NCI-H748 treated with DMSO at 0.1 percent for 48 hours (cell line): ENCODE measurements at regions not wholly inside any gene's neighbourhood (a gene's known extent, or its start where the extent isn't known, plus 50 kb on each side); places are given as distances from the start of the nearest gene placed in this dataset.

Experiments
- DNase-seq: peaks from one replicate; lab custom pipeline; 2025; lab: John Stamatoyannopoulos, UW

- DNase-seq = no peak
Observed at GRCh38 chr11:70486731-70487130, 88.4 kb downstream of the CTTN start.

- DNase-seq = no peak
Observed at GRCh38 chr11:70487160-70487559, 88.8 kb downstream of the CTTN start.

- no peak for DNase-seq
Observed at GRCh38 chr11:70487756-70488155, 89.4 kb downstream of the CTTN start.

DNA sequence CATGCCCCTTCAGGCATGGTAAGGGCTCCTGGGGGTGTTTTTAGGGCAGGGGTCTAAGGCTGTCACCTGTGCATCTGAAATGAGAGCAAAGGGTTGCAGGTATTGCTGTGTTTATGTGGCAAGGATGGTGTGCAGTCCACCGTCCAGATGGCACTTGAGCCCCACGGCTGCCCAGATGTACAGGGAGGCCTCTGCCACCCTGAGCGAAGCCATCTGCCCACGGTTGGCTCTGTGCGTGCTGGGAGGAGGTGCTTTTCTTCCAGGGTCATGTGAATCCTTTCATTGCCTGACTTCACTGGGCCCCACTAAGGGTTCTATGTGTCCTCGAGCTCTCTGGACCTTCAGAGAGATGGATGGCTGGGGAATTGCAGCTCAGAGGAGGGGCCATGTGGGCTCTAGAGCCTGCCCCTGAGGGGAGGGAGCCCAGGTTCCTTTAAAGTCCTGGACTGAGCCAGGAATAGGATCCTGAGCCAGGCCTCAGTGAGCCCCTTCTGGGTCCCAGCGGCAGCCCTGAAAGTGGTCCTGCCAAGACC is 89.9 kb downstream of the CTTN start:
- no peak for DNase-seq

DNA sequence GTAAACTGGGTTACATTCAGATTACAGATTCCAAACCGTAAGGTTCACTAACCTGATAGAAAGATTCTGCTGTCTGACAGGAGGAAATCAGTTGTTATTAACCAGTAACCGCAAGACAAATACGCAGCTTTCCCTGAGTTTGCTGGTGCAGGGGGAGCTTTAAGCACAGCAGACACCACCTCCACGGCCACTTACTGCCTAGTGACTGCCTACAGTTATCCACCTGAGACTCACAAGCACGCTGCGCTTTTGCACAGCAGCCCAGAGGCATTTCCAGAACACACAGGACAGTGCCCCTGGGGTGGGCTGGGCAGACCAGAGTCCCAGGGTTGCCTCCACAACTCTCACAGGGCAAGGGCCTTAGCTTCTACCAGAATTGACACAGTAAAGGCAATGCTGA is 90.9 kb downstream of the CTTN start:
- DNase-seq = no peak

GRCh38 chr11:70490208-70490607 is 91.9 kb downstream of the CTTN start:
- no peak for DNase-seq

DNA sequence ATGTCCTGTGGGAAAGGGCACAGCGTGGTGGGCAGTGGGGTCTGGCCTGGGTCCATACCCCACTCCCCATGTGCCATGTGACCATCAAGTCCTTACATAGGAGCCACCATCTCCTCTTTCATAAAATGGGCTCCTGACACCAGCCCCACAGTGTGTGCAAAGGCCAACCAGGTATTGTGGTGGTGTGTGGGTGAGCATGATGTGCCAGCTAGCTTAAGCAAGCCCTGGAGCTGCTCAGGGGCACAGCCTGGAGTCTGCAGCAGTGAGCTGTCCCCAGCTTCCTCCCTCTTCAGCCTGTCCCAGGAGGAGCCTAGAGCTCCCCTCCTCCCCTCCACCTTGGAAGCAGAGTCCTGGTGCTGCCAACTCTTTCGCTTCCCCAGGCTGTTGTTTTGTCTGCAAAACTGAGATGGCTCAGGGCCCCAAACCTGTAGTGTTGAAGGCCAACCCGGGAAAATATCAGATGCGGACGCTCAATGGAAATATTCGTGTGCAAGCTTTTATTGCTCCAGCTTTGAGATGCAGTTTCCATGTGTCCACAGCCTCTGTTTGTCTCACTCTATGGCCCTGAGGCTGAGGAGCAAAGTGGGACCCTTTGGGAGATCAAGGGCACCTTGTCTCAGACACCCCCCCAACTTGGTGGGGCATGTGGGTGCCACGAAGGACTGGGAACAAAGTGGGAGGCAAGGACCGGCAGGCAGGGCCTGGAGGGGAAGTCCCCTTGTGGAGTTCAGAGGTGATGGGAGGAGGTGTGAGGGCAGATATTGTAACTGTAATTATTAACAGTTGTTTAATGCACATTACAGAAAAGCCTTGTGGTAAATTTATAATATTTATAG is 92.6 kb downstream of the CTTN start:
- no peak for DNase-seq

DNA sequence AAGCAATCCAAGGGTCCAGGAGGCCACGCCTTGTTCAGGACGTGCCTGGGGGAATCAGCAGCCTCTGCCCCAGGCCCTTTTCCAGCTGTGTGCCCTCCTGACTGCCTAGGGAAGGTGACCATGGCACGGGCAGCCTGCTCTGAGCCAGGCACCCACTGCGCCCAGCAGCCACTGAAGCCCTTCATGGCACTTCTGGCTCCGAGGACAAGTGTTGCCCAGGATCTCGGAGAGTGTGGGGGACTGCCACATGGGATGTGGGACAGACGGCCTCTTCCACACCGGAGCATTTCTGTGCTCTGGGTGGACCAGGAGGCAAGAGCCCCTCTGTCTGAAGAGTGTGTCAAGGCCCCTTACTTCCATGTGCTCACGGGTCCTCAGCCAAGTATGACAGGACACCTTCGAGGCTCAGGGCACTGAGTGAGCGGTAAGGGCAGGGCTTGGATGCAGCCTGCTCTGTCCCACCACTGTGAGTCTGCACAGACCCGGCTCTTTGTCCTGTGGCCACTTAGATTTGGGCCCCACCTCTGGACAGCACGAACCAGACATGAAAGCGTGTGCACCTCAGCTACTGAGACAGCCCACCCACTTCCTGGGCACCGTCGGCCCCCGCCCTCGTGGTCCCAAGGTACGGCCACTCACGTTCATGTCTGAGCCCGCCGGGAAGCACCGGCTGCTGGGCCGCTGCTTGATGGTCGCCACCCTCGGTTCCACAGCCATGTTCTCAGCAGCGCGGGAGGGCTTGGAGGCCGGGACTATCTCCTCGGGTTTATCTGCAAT is 93.6 kb downstream of the CTTN start:
- no peak for DNase-seq

DNA sequence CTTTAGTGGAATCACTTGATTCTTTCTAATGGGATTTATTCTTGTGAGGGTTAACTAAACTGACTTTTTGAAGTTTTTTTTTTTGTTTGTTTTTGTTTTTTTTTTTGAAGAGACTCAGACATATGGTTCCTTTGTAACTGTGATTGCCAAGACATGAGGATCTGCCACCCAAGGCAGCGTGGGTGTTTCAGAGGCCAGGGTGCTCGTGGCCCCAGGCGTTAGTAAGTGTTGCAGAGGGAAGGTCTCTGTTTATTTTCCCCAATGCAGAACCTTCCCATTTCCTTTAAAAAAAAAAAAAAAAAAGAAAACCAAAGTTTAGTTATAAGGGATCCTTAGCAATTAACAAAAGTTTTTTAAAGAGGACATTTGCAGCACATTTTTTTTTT is 94.8 kb downstream of the CTTN start:
- no peak for DNase-seq

DNA sequence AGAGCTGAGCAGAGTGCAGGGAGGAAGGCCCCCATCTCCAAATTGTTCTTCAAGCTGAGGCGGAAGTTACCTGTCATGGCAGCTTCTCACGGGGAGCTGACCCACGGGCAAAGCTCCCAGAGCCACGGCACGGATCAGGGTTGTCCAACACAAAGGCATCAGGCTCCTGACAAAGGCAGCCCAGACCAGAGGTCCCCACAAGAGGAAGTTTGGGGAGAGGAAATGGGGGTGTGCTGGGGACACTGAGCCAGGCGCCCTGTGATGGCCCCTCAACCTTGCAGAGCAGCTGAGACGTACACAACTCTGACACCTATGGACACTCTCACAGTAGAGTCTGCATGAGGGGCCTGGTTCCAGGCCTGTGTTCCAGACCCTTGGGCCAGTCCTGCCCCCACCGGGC is 95.6 kb downstream of the CTTN start:
- DNase-seq = no peak

DNA sequence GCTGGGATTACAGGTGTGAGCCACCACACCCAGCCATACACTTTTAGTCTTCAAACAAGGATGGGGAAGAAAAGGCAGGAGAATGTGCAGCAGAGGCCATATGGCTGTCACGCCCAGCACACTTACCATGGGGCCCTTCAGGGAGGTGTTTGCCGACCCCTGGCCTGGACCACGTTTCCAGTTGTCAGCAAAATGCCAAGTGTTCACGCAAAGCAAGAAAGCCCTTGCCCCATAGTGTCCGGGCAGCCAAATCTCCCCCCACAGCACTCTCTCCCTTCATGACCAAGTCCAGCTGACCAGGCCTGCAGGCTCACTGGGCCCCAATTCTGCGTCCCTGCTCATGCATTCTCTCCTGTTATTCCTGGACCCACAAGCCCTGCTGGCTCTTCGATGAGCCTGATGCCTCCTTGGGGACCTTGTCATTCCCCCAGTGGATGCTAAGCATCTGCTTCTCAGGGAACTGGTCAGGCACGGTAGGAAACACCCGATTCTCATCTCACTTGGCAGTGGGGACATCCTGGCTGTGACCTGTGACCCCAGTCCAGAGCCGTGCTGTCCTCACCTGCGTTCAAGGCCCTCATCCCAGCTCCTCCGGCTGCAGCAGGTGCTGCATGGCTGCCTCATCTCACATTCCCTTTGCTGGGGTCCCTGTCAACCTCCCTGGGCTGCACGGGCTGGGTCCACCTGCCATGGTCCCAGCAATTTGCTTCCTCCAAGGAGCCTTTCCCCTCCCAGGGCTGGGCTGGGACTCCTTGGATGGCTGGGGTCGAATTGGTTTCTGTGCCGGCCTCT is 96.4 kb downstream of the CTTN start:
- no peak for DNase-seq

- no peak for DNase-seq
Observed at GRCh38 chr11:70495351-70496310, 97.3 kb downstream of the CTTN start.

GRCh38 chr11:70496591-70497535 is 98.5 kb downstream of the CTTN start:
- DNase-seq = no peak

DNA sequence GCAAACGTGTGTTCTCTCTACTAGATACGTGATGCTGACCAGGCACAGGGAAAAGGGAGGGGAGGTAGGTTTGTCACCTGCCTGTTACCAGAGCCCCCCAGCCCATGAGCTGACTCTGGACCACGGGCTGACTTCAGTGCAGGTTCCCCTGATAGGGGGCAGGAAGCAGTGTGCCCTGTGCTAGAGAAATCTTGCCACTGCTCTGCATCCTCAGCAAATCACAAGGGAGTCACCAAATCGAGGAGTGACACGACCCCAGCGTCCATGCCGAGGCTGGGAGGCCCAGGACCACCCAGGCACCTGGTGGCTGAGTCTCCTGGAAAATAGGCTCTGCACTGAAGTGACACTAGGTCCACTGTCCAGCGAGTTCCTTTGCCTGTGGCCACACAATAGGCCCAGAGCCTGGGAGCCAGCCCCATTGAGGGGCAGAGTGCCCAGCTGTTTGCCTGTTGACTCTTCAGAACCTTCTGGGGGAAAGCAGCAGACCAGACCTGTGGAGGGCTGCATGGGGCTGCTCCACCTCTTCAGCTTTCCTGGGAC is 99.3 kb downstream of the CTTN start:
- DNase-seq = no peak

GRCh38 chr11:70498171-70498571 is 99.8 kb downstream of the CTTN start:
- DNase-seq = no peak

DNA sequence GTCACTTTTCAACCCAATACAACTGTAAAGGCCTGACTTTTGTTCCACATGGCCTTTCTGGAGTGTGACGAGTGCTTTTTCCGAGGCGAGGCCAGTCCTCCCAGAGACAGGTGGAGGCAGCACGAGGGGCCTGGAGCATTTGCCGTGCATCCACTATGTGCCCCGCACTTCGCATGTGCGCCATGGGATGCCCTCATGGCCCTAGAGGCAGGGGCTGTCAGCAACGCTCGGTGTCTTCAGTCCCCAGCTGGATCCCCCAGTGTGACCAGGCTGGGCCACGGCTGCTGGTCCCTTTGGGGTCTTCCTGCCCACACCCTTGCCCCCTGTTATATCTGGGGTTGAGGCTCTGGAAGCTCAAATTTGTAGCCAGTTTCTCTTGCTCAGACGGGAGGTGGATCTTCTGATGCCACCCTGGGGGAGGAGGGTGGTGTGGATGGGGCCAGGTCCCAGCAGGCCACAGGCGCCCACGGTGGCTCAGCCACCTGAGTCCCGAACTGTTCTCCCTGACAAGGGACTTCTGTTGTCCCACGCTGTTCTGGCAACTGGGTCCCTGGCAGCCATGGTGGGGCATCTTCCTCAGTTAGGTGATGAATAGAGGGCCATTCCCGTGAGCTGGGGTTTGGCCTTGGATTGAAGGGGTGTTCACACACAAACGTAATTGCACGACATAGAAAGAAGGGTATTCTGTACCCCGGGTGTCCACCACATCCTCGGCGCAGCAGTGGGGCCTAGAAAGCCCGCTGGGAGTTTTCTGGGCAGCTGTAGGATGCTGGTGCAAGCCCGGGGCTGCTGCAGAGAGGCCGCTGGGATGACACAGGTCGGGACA is 100.9 kb downstream of the CTTN start:
- no peak for DNase-seq

DNA sequence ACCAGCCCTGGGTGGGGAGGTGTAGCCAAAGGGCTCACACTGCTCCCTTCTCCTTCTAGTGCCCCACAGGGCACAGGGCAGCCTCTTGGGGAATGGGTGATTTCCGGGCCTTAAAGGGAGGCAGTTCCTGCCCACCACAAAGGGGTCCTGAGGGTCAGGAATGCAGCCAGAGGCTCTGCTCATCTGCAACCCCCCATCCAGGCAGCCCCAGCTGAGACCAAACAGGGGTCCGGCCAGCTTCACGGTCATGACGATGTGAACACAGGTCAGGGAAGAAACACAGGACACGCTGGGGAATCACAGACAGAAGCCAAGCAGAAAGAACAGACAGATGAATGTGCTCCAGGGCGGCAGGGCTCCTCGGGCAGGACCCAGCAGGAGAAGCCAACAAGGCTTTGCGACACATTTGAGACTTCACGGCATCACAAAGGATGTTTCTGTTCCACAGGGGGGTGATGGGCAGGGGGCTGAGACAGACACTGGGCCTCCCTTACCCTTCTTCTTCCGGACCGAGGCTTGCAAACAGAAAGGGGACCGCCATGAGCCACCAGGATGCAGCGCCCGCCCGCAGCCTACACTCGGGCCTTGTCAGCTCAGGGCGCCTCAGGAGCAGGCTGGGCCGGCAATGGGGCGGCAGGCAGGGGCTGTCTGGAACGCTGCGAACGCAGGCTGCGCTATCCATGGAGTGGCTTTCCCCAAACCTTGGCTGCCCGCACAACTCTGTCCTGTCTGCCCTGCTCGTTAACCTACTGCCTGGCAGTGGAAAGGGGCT is 101.9 kb downstream of the CTTN start:
- DNase-seq = no peak
